ENCODE measurements at regions not wholly inside any gene's neighbourhood (a gene's known extent, or its start where the extent isn't known, plus 50 kb on each side); places are given as distances from the start of the nearest gene placed in this dataset.

- in situ Hi-C loops (cut with HindIII; ENCODE audit: low pct_ligation_motif_present, low pct_unique_long_range_greater_than_20kb, low sequenced_read_pairs): no loop called here
- no peak for DNase-seq
Observed at GRCh38 chr11:24356501-24356900, 140.4 kb upstream of the LUZP2 start.

- in situ Hi-C loops (cut with HindIII; ENCODE audit: low pct_ligation_motif_present, low pct_unique_long_range_greater_than_20kb, low sequenced_read_pairs): no loop called here
- no peak for DNase-seq
Observed at GRCh38 chr11:24357620-24358410, 139.0 kb upstream of the LUZP2 start.

- in situ Hi-C loops (cut with HindIII; ENCODE audit: low pct_ligation_motif_present, low pct_unique_long_range_greater_than_20kb, low sequenced_read_pairs): no loop called here
- no peak for DNase-seq
Observed at GRCh38 chr11:24372491-24372890, 124.4 kb upstream of the LUZP2 start.

GRCh38 chr11:24373516-24373915 lies 123.3 kb upstream of the LUZP2 start:
- in situ Hi-C loops (cut with HindIII; ENCODE audit: low pct_ligation_motif_present, low pct_unique_long_range_greater_than_20kb, low sequenced_read_pairs): no loop called here

GRCh38 chr11:24375351-24375750 lies 121.5 kb upstream of the LUZP2 start:
- DNase-seq: no peak
- in situ Hi-C loops (cut with HindIII; ENCODE audit: low pct_ligation_motif_present, low pct_unique_long_range_greater_than_20kb, low sequenced_read_pairs): no loop called here

More at GRCh38 chr11:24373516-24373915, 123.3 kb upstream of the LUZP2 start:
- no peak for DNase-seq

- DNase-seq: no peak
- in situ Hi-C loops (cut with HindIII; ENCODE audit: low pct_ligation_motif_present, low pct_unique_long_range_greater_than_20kb, low sequenced_read_pairs): no loop called here
Observed at GRCh38 chr11:24375931-24376330, 120.9 kb upstream of the LUZP2 start.

GRCh38 chr11:24383137-24383536 lies 113.7 kb upstream of the LUZP2 start:
- in situ Hi-C loops (cut with HindIII; ENCODE audit: low pct_ligation_motif_present, low pct_unique_long_range_greater_than_20kb, low sequenced_read_pairs): no loop called here
- no peak for DNase-seq

- in situ Hi-C loops (cut with HindIII; ENCODE audit: low pct_ligation_motif_present, low pct_unique_long_range_greater_than_20kb, low sequenced_read_pairs): no loop called here
Observed at GRCh38 chr11:24384240-24384639, 112.6 kb upstream of the LUZP2 start.

GRCh38 chr11:24386546-24387397 lies 110.1 kb upstream of the LUZP2 start:
- DNase-seq: peak; percentile 35

More at GRCh38 chr11:24384240-24384639, 112.6 kb upstream of the LUZP2 start:
- DNase-seq: no peak

GRCh38 chr11:24389575-24389974 lies 107.3 kb upstream of the LUZP2 start:
- in situ Hi-C loops (cut with HindIII; ENCODE audit: low pct_ligation_motif_present, low pct_unique_long_range_greater_than_20kb, low sequenced_read_pairs): no loop called here
- DNase-seq: no peak

More at GRCh38 chr11:24386546-24387397, 110.1 kb upstream of the LUZP2 start:
- in situ Hi-C loops (cut with HindIII; ENCODE audit: low pct_ligation_motif_present, low pct_unique_long_range_greater_than_20kb, low sequenced_read_pairs): no loop called here

GRCh38 chr11:24390016-24390415 lies 106.8 kb upstream of the LUZP2 start:
- in situ Hi-C loops (cut with HindIII; ENCODE audit: low pct_ligation_motif_present, low pct_unique_long_range_greater_than_20kb, low sequenced_read_pairs): no loop called here
- no peak for DNase-seq

- no peak for DNase-seq
- in situ Hi-C loops (cut with HindIII; ENCODE audit: low pct_ligation_motif_present, low pct_unique_long_range_greater_than_20kb, low sequenced_read_pairs): no loop called here
Observed at GRCh38 chr11:24390762-24391161, 106.1 kb upstream of the LUZP2 start.

- no peak for DNase-seq
- in situ Hi-C loops (cut with HindIII; ENCODE audit: low pct_ligation_motif_present, low pct_unique_long_range_greater_than_20kb, low sequenced_read_pairs): no loop called here
Observed at GRCh38 chr11:24391167-24391566, 105.7 kb upstream of the LUZP2 start.

- DNase-seq: no peak
Observed at GRCh38 chr11:24400059-24400665, 96.7 kb upstream of the LUZP2 start.

GRCh38 chr11:24406389-24406788 lies 90.5 kb upstream of the LUZP2 start:
- DNase-seq: no peak
- in situ Hi-C loops (cut with HindIII; ENCODE audit: low pct_ligation_motif_present, low pct_unique_long_range_greater_than_20kb, low sequenced_read_pairs): no loop called here

More at GRCh38 chr11:24400059-24400665, 96.7 kb upstream of the LUZP2 start:
- in situ Hi-C loops (cut with HindIII; ENCODE audit: low pct_ligation_motif_present, low pct_unique_long_range_greater_than_20kb, low sequenced_read_pairs): no loop called here

- DNase-seq: no peak
- in situ Hi-C loops (cut with HindIII; ENCODE audit: low pct_ligation_motif_present, low pct_unique_long_range_greater_than_20kb, low sequenced_read_pairs): no loop called here
Observed at GRCh38 chr11:24406980-24407379, 89.9 kb upstream of the LUZP2 start.

- DNase-seq: no peak
- in situ Hi-C loops (cut with HindIII; ENCODE audit: low pct_ligation_motif_present, low pct_unique_long_range_greater_than_20kb, low sequenced_read_pairs): no loop called here
Observed at GRCh38 chr11:24407733-24408132, 89.1 kb upstream of the LUZP2 start.

GRCh38 chr11:24408202-24408601 lies 88.7 kb upstream of the LUZP2 start:
- no peak for DNase-seq
- in situ Hi-C loops (cut with HindIII; ENCODE audit: low pct_ligation_motif_present, low pct_unique_long_range_greater_than_20kb, low sequenced_read_pairs): no loop called here

GRCh38 chr11:24411791-24412190 lies 85.1 kb upstream of the LUZP2 start:
- in situ Hi-C loops (cut with HindIII; ENCODE audit: low pct_ligation_motif_present, low pct_unique_long_range_greater_than_20kb, low sequenced_read_pairs): no loop called here
- DNase-seq: no peak

All from ACHN (cell line).